ENCODE measurements at regions not wholly inside any gene's neighbourhood (a gene's known extent, or its start where the extent isn't known, plus 50 kb on each side); places are given as distances from the start of the nearest gene placed in this dataset.
"Not testable (repeated sequence)": the region's sequence is repeated elsewhere in the genome, so short reads cannot be mapped to it uniquely, and the experiment has no call there.

DNA sequence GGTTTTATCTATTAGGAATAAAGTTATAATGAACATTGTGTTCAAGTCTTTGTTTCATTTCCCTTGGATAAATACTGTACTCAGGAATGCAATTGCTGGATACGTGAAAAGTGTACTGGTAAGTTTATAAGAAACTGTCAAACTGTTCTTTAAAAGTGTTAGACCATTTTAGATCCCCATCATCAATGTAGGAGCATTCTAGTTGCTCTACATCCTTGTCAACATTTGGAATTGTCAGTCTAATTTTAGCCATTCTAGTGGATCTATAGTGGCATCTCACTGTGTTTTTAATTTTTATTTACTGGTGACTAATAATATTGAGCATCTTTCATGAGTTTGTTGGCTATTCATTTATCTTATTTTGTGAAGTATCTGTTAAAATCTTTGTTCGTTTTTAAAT, 354.0 kb upstream of the NRP1 start:
- no peak for DNase-seq

DNA sequence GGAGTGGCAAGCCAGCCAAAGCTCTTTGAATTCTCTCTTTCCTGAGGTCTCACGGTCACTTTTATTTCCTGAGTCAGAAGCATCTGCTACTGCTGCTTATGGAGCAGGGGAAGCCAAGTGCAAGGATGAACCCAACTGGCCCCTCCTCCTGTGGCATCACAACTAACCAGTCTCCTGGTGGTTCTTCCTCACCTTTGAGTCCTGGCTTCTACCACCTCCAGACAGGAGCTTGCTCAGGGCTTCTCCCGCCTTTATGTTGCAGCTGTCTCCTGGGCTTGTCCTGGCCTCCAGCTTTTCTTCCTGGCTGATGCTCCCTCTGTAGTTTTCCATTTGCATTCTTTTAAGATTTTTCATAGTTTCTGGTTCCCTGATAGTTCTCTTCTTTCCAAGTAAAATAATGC, 349.7 kb upstream of the NRP1 start:
- DNase-seq: no peak

DNA sequence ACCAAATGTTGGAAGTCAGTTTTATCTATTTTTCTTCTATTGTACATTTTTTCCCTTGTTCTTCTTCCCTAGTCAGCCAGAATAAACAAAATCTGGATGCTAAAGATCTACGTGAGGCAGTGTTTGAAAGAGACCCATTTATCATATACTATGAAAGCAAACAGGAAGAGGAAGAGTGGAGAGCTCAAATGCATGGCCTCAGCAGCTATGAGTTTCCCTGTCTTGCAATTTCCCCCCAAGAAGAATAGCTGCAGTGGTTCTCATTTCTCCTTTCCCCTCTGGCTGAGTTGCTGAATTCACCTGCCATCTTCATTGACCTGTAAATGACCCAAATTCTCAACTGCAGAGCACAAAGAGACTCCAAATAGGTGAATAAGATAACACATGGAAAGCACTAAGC, 347.1 kb upstream of the NRP1 start:
- no peak for DNase-seq

DNA sequence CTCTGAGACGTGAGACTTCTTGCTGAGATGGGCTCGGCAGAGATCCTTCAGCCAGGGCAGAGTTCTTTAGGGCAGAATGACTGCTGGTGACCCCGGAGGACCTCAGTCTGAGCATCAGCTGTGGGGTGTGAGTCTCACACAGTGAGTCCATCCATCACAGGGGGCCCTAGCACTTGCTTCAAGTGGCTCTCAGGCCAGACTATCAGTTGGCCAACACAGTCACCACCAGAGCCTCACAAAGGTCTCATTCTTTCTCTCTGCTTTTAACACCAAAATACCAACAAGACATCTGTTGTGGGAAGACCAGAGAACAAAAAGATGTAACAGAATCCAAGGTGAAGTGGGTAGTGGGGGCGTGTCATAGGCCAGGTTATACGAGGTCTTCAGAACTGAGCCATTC, 345.6 kb upstream of the NRP1 start:
- DNase-seq: no peak

DNA sequence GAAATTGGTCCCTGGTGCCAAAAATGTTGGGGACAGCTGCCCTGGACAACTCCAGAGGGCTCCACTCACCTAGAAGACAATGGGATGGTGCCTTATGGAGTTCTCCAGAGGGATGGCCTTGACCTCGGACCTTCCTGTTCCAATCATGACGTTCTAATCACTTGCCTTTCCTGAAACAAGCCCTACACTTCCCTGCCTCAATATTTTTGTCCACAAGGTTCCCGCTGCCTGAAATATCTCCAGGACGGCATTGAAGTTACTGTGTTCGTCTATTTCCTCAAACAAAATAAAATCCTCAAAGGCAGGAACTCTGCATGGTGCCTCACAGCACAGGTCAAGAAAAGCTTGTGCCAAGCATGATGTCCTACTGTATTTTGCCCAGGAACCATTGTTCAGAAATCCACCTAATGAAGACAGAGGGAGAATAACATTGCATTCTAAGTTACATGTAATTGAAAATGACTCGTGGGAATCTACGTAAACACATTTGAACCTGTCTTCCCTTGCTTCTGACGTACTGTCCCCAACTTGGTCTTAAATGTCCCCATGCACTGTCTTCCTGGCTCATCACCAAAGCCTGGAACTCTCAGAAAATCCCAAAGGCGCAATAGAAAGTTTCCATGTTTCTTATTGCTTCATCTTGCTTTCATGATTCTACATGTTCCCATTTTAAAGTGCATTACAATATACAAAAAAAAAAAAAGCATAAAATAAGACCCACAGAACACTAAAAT, 342.3 kb upstream of the NRP1 start:
- no peak for DNase-seq

DNA sequence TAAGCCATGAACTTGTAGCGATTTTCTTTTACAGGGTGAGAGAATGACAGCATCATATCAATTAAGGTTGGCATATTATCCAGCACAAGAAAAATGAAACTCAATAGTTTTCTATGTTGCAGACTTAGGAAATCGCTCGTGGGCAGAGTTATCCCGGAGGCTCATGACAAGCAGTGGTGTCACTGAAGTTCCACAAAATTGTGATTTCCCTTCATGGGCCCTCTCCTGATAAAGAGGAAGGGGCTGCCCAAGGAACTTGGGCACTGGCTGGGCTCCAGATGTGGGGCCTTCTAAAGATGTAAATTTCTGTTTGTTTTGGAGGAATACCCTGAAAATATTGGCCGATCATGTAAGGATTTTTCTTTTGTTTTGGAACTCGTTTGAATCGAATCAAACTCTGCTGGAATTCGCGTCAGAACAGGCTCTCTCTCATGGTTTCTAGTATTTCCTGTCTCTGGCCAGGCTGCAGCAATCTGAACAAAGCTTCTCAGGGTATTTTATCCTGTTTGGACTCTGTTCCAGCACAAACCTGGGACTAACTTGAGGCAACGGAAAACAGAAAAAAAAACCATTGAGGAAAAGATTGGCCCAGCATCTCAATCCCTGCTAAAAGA, 340.6 kb upstream of the NRP1 start:
- no peak for DNase-seq

DNA sequence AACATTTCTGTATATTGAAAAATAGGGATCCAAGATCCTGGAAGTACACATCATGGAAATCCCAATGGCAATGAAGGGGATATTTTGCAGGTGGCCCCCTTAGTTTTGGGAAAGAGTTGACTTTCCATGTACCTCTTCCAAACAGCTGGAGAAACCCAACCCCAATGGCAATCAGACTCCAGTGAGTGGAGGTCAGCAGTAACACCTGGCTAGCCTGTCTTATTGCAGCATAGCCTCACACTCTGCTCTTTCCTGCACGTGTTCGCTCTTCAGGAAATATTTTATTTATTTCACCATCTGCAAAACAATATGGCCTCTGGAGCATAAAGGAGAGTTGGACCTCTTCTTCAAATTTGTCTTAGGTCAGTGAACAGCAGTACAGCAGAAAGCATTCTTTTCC, 340.0 kb upstream of the NRP1 start:
- no peak for DNase-seq

DNA sequence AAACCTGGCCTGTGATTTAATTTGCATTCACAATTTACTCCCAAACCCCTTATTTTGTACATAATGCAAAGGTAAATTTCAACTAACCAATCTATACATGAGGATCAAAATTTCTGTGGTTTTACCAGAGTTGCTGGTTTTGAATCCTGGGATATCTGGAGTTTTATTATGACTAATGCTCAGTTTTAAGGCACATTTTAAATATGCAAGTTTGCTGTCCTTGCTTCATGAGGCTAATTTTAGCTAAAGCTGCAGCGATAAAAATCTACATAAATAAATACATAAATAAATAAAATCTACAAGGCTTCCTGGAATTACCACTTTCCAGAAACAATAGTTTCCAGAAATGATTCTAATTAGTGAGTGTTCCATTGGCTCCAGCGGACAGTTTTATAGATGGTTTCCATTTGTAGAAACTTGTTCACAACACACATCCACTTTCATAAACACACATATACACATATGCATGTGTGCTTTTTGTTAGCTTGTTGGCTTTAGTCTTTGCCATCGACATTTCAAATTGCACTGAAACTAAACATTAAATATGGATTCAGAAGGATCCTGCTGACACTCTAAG, 339.5 kb upstream of the NRP1 start:
- DNase-seq: no peak

DNA sequence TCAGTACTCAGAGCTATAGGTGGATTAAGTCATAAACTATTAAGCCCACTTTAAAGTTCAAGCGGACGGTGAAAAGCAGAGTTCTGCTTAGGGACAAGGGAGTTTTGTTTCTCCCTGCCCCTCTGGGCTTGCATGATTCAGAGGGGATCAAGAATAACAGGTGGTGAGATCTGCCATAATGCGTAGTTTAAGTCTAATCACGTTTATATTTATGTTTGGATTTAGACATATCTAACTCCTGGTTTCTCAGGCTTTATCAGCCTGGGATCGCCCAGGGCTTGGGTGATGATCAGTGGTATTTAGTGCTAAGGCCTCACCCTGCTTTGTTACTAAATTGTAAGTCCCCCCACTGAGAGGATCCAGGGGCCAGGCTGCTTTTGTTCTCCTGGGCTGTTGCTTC, 335.4 kb upstream of the NRP1 start:
- no peak for DNase-seq

DNA sequence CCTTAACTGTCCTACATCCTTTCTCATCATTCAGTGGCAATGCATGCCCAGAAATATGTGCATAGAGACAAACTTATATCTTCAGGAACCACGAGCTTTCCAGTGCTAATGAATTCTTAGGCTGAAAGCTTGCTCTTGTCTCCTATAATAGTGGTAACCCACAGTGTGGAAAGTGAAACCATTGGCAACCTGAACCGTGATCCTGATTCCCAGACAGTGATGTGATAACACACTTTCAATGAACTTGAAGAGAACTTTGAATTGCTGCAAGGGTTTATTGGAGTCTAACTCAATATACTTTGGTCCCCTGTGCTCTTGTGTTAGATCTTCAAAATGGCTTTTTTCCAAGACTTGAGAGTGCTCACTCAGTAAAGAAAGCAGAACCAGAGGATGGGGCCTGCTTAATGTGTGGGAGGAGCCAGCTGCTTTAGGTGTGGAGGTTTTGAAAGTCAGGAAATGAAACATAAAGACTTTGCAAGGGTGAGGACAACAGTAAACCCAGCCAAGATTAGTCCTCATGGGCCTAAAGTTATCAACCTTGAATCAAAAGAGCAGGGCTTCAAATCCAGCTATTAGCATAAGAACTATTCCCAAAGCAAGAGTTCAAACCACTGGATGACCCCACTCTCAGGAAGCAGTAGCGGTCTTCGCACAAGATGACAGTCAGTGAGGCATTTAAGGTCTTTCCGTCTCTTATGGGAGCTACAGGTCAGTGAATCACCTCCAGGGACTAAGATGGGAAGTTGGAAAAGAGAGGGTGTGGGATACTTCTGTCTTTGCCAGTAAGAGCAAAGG, 332.4 kb upstream of the NRP1 start:
- no peak for DNase-seq

DNA sequence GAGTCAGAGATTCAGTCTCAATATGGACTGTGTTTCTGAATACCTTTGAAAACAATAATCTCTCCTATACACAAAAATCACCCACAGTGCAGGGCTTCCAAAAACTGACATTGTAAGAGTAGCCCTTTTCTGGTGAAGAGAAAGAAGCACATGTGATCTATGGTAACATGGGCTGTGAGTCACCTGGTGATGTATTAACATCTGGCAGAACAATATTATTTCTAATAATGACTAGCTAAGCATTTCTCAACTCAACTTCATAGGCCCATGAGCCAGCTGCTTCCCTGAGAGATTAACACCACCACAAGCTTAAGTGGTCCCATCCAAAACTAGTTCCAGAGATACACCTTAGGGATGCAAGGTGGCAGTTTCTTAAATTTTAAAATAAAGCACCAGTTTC, 331.0 kb upstream of the NRP1 start:
- DNase-seq: no peak

DNA sequence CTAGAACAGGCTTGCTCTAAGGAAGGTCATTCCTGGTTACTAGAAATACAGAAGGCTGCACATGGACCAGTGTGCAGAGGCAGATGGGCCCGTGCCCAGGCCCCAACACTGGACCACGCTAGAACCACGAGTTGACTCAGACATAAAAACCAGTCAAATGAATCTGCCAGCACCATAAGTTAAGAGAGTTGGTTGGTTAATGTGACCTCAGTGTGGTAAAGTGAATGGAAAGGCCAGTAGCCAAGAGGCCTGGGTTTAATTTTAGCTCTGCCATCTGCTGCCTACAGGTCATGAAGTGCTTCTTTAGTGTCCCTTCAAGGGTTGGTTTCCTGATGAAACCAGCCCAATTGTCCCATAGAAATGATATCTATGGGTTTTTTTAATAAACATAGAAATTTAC, 329.6 kb upstream of the NRP1 start:
- no peak for DNase-seq

DNA sequence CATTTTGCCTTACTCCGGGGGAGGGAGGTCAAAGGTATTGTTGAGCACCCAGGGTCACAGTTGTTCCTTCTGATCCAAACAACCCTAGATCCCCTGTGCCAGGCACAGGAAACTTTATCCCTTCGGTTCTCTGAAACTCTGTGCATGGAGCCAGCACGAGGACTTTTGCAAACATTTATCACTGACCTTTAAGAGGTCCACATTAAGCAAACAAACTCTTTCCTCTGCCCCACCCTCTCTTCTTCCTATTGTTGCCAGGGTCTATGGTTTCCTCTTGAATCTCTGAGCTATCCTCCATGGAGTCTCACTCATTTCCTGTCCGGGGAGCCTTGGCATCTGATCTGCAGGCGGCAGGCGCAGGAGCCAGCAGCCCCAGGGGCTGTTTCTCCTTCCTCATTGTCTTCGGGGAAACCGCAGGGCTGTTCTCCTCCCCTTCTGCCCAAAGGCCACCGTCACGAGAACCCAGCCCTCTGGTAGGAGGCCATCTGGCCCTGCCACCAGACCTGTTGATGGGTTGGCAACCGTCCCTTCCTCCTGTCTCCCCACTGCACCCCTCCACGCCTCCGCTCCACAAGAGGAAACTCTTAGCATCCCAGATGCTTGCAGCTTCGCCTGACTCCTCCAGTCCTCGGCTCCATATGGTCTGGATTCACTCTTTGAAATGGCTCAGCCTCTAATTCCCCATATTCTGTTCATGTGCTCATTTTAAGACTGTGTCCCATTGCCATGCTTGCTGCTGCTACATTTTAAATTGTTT, 327.3 kb upstream of the NRP1 start:
- peak in 1 of 2 donors; percentile 47 for DNase-seq

DNA sequence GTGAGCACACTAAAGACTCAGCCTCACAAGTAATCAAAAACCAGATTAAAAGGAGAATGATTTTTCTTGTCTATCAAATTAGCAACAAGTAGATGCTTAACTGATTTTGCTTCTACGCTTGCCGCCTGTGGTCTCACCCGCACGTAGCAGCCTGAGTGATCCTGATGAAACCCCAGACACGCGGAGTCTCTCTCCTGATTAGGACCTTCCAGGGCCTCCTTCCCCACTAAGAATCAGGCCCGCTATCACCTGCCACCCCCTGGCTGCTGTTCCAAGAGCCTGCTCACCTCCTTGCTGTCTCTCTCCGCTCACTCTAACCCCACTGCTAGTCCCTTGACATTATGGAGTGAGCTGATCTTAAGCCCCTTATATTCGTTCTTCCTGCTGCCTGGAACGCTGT, 325.9 kb upstream of the NRP1 start:
- no peak for DNase-seq

DNA sequence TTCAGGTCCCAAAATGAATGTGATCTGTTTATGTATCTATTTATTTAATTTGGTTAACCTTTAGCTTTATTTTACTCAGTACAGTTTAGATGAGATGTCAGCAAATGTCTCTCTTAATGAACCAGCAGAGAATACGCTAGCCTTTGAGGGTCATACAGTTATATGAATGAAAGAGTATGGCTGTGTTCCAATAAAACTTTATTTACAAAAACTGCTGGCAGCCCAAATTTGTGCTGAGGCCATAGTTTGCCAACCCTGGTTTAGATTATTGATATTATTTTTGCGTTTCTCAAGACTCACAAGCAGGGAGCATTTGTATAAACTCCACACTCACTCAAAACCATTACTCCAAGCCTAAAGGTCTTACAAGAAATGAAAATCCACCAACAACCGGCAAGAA, 323.4 kb upstream of the NRP1 start:
- DNase-seq: no peak

DNA sequence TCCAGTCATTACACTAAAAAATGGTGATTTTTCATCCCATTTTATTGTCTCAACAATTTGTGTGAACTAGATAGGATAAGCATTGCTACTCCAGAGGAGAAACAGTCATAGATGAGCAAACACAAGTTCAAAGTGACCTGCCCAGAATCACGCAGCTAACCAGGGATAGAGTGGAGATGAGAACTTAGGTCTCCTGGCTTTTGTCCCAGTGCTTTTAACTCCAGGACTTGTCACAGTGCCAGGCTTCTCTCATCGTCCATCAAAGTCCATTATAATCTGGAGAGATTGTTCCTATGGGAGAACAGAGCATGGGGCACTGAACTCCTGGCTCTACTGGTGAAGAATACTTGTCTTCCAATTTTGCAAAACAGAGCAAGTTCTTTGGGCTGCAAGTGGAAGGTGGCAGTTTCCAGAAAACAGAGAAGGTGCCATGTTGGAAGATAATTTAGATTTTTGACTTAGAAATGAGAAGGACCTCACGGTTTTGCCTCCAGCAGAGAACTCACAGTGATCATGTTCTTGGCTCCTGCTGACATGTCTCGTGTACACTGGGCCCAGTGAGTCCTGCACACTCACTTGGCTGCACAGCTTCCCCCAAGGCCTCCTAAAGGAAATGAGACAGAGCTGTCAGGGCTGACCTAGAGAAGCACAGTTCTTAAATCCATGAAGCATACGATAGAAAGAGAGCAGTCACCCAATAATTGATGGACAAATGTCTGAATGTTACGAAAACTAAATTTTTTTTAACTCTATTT, 322.9 kb upstream of the NRP1 start:
- DNase-seq: no peak

DNA sequence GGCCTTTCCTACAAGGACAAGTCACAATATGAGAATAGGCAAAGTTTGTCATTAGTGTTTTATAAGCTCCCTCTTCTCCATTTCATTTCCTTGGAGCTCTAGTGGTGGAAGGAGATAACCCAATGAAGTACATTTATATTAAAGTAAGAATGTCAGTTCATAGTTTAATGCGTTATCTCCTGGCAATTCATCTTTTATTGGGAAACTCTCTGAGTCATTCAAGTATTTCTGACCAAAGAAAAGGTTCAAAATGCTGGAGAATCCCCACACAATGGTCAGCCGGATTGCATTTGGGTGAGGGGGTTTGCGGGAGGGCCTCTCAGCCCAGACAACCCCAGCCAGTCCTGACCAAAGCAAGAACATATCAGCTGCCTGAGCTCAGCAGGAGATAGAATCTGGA, 321.5 kb upstream of the NRP1 start:
- DNase-seq: no peak

DNA sequence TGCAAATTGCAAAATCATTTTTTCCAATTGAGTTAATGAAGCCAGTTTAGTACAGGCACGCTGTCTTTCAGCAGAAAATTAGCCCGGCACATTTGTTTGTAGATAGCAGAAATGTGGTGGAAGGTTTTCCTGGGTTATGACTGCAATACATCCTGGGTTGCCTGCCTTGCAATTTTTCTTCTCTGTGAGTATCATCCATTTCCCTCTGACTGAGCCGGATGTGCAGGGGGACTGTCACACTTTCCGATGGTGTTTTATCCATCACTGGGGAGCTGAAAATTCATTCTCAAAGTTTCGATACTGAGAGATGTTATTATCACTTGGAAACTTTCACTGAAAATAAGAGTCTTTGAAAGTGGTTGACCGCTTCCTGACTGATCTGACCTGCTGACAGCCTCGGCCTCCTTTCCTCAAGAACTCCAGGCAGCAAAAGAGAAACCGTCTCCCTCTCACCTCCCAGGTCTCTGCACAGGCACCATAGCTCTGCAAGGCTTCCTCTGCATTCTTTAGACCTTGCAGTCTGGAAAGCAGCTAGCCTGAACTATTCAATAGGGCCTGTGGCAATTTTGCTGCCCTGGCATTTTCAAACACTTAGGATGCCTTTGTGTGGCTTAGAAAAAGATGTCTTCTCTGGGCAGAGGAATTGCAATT, 320.8 kb upstream of the NRP1 start:
- no peak for DNase-seq

DNA sequence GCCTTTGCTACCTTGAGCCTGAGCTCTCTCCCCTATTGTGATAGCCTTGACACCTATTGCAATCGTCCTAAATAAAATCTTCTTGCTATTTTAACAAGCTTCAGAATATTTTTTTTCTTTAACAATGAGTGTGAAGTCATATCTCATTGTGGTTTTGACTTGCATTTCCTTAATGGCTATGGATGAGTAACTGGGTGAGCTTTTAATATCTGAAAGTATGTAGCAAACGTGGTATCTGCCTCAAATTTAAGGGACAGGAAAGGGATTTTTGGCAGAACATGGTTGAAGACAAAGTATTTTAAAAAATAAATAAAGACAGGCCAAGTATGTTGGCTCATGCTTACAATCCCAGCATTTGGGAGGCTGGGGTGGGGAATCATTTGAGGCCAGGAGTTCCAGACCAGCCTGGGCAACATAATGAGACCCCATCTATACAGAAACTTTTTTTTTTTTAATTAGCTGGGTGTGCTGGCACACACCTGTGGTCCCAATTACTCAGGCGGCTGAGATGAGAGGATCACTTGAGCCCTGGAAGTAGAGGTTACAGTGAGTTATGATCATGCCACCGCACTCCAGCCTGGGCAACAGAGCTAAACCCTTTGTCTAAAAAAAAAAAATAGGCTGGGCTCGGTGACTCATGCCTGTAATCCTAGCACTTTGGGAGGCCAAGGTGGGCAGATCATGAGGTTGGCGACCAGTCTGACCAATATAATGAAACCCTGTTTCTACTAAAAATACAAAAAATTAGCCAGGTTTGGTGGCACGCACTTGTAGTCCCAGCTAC, 319.3 kb upstream of the NRP1 start:
- DNase-seq: no peak

DNA sequence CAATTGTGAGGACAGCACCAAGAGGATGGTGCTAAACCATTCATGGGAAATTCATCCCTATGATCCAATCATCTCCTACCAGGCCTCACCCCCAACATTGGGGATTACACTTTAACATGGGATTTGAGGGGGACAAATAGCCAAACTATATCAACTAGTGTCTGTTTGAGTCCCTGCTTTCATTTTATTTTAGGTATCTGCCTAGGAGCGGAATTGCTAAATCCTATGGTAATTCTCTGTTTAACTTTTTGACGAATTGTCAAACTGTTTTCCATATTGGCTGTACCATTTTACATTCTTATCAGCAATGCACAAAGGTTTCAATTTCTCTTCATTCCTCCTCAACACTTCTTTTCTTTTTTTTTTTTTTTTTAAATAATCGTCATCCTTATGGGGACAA, 318.4 kb upstream of the NRP1 start:
- no peak for DNase-seq

DNA sequence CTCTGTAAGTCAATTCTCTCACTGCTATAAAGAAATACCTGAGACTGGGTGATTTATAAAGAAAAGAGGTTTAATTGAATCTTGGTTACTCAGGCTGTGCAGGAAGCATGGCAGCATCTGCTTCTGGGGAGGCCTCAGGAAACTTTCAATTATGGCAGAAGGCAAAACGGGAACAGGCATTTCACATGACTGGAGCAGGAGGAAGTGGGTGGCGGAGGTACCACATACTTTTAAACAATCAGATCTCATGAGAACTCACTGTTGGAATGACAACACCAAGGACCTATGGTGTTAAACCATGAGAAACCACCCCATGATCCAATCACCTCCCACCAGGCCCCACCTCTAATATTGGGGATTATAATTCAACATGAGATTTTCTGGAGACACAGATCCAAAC, 315.7 kb upstream of the NRP1 start:
- DNase-seq: not testable (repeated sequence)

Measured in bone marrow (tissue), 2 donors.